Breast epithelium (tissue), 3 donors: ENCODE measurements at regions not wholly inside any gene's neighbourhood (a gene's known extent, or its start where the extent isn't known, plus 50 kb on each side); places are given as distances from the start of the nearest gene placed in this dataset.
"Not testable (repeated sequence)": the region's sequence is repeated elsewhere in the genome, so short reads cannot be mapped to it uniquely, and the experiment has no call there.

Source experiments
- CTCF ChIP-seq, 3 donors: fragments of 450-650 bp; IDR thresholded peaks; one replicate each; pipeline ENCODE4 v1.5.1; 2016 to 2017; ENCODE audit warnings: antibody characterized with exemption in 3 of 3, mild to moderate bottlenecking in 3 of 3, moderate library complexity in 3 of 3
- POLR2A ChIP-seq: fragments of 450-650 bp; IDR thresholded peaks from one replicate; pipeline ENCODE4 v1.6.1; 2016; ENCODE audit warnings: antibody characterized with exemption, mild to moderate bottlenecking, moderate library complexity
- POLR2AphosphoS5 ChIP-seq, 3 donors: sonication (generic); formaldehyde crosslinking; IDR thresholded peaks; one replicate each; pipeline ENCODE4 v1.6.1; 2017; ENCODE audit warnings: antibody characterized with exemption in 3 of 3

DNA sequence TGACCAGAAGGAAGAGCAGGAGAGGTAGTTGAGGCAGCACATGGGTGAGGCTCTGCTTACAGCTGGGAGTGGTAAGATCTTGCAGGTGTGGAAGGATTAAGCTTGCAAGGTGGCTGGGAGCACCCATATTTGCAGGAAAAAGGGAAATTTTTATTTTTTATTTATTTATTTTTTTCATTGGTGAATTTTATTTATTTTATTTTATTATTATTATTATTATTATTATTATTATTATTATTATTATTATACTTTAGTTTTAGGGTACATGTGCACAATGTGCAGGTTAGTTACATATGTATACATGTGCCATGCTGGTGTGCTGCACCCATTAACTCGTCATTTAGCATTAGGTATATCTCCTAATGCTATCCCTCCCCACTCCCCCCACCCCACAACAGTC, 297.4 kb upstream of the BOD1L1 start:
- TF ChIP-seq POLR2A; POLR2AphosphoS5 (IDR thresholded peaks at IDR 0.05); CTCF (IDR thresholded peaks at IDR 0.05): not testable (repeated sequence)
